Iris pigment epithelial cell (primary cell): ENCODE measurements at regions not wholly inside any gene's neighbourhood (a gene's known extent, or its start where the extent isn't known, plus 50 kb on each side); places are given as distances from the start of the nearest gene placed in this dataset.

Source experiments
- DNase-seq: peaks from one replicate; pipeline ENCODE4 v3.0.0-alpha.2; 2011; ENCODE audit warnings: low read depth

- DNase-seq = no peak
Measured at GRCh38 chr10:131563411-131563810, 251.9 kb upstream of the TCERG1L start.

DNA sequence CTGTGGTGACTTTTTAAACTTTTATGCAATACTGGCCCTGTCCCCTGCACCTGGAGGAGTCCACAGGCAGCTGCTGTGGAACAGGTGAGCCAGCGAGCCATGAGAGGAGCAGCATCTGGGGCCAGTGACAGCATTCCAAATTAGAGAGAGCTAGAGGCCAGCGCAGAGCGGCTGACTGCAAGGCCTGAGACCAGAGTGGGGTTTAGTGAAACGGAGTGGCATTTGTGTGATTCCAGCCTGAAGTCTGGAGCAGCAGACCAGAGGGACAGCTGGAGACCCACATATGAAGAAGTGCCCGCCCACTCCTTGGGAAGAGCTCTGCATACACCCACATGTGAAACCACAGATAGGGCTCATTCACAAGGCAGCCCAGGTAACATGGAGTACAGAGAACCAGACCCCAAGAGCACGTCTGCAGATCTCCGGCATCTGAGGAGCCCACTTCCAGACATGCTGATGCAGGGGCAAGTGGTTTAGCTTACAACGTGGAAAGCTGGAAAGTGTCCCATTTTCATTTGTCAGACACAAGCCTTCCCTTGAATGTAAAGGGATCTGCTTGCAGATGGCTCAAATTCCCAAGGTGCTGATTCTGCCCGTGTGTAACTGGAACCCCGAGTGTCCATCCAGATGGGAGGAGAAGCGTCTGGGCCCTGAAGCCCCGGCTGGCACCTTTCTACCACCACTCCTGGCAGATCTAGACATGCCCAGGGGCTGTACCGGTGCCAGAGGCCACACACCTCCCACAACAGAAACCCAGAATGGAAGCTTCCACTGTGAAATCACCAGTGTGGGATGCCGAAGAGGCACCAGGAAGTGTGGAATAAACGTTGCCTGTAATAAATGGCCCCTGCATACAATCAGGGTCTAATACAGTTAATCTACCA lies 256.0 kb upstream of the TCERG1L start:
- DNase-seq = no peak

- DNase-seq = no peak
Measured at GRCh38 chr10:131568866-131569265, 257.3 kb upstream of the TCERG1L start.

- no peak for DNase-seq
Measured at GRCh38 chr10:131569851-131570715, 258.6 kb upstream of the TCERG1L start.

- DNase-seq = no peak
Measured at GRCh38 chr10:131570716-131571307, 259.3 kb upstream of the TCERG1L start.

DNA sequence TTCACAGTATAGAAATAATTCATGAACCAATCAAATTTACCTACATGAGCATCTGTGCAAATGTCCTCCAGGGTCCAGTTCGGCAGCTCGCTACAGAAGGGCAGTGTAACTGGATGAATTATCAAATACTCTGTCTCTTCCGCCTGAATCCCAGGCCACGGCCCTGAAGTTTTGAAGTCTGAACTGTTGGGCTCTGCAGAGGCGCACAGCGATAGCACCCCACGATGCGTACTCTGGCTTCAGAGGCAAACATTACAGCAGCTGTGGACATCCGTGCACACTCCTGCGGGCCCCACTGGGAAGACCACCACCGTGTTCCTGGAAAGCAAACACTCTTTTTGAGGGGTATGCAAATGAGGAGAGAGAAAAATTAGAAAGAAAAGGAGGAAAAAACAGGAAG lies 259.8 kb upstream of the TCERG1L start:
- no peak for DNase-seq

DNA sequence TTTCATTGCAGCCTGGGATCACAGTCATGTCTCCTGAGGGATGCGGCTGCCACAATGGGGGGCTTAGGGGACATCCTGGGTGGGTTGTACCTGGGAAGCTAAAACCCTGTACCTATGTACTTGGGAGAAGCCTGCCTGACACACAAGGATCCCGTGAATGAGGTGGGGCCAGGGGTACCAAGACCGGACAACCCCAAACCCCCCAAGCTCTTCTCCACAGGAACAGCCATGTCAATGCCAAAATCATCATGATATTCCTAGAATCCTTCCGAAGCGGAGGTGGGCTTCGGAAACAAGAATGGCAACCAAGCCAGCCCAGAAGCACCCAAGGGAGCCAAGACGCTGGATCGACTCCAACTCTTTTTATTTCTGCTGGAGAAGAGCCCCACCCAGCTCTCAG lies 260.3 kb upstream of the TCERG1L start:
- DNase-seq = no peak

DNA sequence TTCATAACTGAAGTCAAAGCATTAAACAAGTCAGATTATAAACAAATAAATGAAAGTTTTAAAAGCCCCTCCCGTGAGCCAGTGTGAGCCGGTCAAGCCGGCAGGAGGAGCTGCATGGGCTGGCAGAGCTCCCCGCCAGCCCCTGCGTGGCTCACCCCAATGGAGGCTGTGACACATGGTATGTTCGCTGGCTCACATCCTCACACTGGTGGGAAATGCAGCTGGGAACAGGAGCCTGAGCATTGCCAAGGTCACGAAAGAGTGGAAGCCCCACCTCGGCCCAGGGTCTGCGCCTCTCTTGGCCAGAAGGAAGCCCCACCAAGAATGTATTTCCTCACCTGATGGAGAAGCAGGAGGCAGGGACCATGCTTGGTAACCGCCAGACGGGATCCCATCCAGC lies 261.7 kb upstream of the TCERG1L start:
- no peak for DNase-seq

DNA sequence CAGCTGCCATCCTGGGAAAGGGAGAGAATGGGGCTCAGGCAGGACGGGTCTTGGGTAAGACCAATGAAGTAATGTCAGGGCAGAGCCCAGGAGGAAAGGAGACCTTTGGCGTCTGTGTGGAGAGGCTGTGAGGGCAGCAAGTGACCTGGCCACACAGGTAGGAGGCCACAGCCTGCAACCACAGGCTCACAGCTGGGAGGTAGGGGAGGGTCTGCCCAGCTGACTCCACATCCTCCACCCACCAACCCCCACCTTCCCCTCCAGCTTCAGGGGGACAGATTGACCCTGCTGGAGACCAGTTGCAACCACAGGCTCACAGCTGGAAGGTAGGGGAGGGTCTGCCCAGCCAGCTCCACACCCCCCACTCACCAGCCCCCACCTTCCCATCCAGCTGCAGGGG lies 262.2 kb upstream of the TCERG1L start:
- DNase-seq = no peak

DNA sequence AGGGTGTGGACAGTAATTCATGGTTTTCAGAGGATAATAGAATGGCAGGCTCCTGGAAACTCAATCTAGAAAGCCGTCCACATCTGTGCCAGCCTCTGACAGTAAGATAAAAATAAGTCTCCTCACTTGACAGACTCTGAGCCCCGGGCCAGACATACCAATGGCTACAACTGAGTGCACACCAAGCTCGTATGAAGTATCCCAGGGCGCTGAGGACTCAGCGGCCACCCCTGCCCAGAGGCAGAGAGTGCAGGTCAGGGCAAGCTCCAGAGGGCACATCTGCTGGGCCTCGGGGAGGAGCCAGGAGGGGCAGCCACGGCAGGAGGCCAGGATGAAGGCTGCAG lies 262.8 kb upstream of the TCERG1L start:
- no peak for DNase-seq

- DNase-seq = no peak
Measured at GRCh38 chr10:131574707-131575430, 263.3 kb upstream of the TCERG1L start.

DNA sequence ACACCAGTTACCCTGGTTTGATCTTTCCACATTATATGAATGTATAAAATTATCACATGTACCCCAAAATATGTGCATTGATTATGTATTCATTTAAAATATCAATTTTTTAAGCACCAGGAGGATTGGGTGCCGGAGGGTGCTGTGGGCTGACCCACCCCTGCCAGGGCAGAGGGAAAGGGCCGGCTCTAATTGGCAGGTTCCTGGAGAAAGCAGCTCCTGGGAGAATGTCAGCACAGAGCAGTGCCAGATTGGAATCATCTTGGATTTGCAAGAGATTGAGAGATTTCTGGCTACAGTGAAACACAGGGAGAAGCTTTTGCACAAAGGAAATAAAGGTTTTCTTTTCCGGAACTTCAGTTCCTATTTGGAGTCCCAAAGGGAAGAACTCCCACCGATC lies 264.4 kb upstream of the TCERG1L start:
- no peak for DNase-seq

DNA sequence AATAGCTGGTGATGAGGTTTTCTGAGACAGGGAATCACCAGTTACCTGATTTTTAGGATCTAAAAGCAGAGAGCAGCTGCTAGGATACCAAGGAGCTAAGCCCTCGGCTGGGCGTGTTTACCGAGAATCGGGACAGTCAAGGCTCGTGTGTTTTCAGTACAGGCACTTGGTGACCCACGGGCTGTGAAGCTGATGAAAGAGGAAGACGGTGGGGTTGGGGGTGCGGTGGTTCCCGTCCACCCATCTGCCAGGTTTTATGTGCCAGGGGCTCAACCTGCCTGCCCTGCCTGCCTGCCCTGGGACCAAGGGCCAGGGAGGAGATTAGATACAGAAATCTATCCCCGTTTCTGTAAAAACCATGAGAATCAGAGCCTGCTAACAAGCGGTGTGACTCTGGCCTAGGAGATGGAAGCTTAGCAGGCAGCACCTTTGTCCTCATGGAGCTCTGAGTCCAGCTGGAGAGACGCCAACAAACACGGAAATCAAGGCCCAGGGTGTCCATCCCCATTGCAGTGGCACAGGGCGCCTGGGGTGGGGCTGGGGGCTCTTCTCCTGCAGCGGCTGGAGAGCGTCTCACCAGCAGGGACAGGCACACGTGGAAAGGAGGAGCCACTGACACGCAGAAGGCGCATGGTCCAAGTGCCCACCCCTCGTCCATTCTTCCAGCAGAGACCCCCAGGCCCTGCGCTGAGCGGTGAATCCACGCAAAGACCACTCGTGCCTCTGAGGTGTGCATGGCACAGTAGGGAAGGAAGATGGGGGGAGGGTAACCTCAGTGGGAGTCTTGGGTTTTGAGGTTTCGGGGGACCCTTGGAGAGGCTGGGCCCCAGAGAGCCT lies 265.0 kb upstream of the TCERG1L start:
- no peak for DNase-seq

- DNase-seq = no peak
Measured at GRCh38 chr10:131577178-131577555, 265.6 kb upstream of the TCERG1L start.

DNA sequence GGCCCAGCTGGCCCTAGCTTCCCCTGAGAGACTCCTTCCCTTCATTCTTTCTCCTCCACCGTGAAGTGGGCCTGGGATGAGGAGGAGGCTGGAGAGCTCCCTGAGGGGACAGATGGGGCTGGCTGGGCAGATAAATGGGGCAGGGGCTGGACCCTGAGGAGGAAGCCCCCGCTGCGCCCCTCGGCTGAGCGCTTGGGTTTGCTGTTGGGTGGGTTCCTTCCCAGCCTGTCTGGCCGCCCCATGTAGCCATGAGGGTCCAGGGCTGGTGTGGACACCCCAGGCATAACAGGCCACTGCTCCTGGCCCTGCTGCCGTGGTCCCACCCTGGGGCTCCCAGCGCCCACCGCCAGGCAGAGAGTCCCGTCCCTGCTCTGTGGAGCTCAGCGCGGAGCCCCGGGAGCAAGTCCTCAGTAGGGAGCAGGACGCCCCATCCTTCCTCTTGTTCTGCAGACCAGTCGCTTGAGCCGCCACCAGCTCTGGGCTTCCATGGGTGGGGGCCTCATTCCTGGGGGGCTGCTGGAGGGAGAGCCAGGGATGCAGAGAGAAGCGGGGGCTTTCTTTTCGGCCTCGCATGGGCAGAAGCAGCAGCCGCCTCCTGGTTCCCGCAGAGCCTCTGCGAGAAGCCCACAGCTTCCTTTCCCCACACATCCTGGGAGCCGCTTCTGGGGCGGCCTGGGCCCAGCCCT lies 266.4 kb upstream of the TCERG1L start:
- DNase-seq = no peak

- no peak for DNase-seq
Measured at GRCh38 chr10:131578472-131578970, 267.0 kb upstream of the TCERG1L start.

DNA sequence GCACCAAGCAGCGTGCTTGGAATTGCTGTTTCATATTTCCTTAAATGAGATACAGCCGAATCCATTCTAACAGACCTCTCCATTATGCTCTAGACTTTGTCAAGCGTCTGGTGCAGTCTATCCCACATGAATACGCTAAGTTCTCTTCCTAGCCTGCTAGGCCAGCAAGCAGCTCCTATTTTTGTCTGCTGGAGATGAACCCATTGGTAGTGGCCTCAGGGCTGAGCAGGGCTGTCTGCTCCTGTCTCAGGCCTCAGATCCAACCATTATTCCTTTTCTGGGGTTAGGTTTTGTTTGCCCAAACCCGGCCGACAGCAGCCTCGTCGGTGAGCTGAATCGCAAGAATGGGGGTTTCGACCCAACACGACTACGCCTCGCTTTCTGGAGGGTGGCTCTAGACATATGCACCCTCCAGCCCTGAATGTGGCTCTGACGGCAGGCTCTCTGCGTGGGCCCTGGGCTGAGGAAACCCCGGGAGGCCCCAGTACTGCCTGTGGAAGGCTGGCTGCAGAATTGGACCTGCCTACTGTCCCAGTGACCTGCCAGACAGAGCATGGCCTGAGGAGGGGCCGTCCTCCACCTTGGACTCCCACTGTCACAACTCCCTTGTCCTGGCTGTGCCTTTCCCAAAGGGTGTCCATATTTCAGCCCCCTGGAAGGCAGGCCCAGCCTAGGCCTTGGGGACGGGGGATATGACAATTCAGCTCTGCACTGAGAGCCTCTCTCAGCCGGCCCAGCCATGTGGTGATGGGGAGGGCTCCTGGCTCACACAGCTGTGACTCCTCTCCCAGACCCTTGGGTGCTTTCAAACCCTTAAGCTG lies 267.9 kb upstream of the TCERG1L start:
- no peak for DNase-seq

DNA sequence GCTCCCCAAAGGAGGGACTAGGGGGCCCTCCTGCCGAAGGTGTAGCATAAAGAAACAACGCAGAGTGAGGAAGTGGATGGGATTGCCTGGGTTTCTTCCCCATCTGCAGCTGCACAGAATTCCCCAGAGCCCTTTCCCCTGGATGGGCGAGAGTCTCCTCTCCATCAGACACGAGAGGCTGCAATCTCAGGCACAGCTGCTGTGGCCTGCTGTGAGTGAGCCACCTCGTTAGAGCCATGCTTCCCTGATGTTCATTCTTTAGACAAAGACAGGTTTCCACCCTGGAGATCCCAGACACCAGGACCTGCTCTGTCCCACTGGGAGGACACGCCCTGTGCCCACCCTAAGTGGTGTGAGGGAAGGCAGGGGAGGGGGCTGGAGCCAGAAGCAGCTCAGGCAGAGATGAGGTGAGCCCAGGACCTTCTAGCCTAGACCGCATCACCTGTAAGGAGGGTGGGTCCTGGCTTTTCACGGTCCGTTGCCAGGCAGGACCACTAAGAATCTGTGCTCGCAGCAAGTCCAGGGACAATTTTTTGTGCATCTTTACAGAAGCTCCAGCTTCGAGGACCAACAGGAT lies 268.6 kb upstream of the TCERG1L start:
- DNase-seq = no peak

GRCh38 chr10:131580674-131581073 lies 269.2 kb upstream of the TCERG1L start:
- DNase-seq = no peak
